Right kidney (tissue), 1 donor: ENCODE measurements at regions not wholly inside any gene's neighbourhood (a gene's known extent, or its start where the extent isn't known, plus 50 kb on each side); places are given as distances from the start of the nearest gene placed in this dataset.

Experiments used
- DNase-seq: peaks from one replicate; pipeline ENCODE4 v3.0.0-alpha.2; 2016

DNA sequence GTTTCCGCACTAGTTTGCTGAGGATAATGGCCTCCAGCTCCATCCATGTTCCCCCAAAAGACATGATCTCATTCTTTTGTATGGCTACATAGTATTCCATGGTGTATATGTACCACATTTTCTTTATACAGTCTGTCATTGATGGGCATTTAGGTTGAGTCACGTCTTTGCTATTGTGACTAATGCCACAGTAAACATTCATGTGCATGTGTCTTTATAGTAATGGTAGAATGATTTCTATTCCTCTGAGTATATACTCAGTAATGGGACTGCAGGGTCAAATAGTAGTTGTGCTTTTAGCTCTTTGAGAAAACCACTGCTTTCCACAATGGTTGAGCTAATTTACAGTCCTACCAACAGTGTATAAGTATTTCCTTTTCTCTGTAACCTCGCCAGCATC, 78.3 kb upstream of the BCL9 start:
- DNase-seq: no peak

DNA sequence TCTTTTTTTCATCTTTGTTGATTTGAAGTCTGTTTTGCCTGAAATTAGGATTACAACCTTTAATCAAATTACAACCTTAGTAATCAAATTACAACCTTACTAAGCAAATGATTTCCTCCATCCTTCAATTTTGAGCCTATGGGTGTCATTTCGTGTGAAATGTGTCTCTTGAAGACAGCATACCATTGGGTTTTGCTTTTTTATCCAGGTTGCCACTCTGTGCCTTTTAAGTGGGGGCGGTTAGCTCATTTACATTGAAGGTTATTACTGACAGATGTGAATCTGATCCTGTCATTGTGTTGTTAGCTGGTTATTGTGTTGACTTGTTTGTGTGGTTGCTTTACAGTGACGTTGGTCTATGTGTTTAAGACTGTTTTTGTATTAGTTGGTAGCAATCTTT, 74.8 kb upstream of the BCL9 start:
- DNase-seq: no peak

DNA sequence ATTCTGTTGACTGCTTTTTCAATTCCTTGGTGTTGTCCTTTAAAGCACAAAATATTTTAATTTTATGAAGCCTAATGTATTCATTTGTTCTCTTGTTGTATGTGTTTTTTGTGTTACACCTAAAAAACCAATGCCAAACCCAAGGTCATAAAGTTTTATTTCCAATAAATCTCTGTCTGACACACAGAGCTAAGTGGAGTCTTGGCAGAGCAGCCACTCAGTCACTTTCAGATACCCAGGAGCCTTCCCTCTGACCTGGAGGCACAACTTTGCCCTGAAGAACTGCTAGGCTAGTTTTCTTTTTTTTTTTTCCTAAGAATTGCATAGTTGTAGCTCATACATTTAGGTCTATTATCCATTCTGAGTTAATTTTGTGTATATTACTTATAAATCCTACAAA, 71.2 kb upstream of the BCL9 start:
- DNase-seq: no peak

DNA sequence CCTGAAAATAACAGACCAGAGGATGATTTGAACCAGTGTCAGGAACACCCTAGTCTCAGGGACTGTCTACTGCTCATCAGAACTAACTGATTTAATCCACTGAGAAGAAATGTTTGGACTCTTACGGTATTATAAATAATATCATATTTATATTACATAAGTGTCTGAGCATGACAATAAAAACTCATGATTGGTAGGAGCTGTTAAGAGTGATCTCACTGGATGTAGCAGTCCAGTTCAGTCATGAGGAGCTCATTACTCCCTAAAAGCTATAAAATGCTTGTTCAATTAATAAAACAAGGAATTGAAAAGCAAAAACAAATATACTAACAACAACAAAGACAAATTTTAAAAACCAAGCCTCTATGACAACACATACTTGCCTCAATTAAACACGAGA, 68.8 kb upstream of the BCL9 start:
- DNase-seq: no peak

DNA sequence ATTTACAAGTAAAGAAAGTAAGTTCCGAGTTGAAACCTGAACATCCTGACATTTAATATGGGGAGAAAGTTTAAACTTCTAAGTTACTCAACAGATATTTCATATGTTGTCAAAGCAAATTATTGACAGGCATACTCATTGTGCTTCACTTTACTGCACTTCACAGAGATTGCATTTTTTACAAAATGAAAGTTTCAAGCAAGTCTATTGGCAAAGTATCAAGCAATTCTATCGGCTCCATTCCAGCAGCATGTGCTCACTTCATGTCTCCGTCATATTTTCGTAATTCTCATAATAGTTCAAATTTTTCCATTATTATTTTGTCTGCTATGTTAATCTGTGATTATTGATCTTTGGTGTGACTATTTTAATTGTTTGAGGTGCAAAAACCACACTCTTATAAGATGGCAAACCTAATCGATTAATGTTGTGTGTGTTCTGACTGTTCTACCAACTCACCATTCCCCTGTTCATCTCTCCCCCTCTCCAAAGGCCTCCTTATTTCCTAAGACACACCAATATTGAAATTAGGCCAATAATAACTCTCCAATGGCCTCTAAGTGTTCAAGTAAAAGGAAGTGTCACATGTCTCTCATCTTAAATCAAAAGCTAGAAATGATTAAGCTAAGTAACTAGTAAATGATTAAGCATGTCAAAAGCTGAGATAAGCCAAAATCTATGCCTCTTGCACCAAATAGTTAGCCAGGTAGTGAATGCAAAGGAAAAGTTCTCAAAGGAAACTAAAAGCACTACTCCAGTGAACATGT, 68.2 kb upstream of the BCL9 start:
- DNase-seq: no peak

DNA sequence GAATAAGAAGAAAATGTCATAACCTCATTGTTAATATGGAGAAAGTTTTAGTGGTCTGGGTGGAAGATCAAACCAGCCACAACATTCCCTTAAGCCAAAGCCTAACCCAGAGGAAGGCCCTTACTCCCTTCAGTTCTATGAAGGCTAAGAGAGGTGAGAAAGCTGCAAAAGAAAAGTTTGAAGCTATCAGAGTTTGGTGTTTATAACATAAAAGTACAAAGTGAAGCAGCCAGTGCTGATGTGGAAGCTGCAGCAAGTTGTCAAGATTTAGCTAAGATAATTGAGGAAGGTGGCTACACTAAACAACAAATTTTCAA, 67.6 kb upstream of the BCL9 start:
- no peak for DNase-seq

DNA sequence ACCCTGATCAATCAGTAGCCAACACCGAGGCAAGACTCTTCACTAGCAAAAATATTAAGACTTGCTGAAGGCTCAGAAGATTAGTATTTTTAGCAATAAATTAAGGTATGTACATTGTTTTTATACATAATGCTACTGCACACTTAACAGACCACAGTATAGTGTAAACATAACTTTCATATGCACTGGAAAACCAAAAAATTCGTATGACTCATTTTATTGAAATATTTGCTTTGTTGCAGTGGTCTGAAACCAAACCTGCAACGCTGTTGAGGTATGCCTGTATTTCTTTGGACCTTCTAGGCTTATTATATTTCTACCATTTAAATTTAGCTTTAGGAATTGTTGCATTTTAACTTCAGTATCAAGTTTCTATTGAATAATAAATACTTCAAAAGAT, 65.8 kb upstream of the BCL9 start:
- DNase-seq: no peak

DNA sequence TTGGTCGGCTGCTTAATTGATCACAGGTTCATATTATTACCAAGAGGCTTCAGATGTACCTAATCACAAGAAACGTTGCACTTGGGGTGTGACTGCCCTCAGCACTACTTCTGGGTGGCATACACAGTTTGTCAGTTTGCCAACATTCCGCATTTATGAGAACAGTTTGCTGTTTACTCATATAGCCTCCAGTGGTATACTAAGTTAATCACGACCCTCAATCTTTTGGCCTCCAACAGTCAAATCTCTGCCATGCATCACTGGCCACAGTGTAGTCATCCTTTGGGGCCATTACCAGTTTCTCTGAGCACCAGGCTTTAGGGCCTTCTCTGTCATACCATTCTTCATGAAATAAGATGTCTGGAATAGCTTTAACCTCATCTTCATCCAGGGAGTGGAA, 62.8 kb upstream of the BCL9 start:
- no peak for DNase-seq

DNA sequence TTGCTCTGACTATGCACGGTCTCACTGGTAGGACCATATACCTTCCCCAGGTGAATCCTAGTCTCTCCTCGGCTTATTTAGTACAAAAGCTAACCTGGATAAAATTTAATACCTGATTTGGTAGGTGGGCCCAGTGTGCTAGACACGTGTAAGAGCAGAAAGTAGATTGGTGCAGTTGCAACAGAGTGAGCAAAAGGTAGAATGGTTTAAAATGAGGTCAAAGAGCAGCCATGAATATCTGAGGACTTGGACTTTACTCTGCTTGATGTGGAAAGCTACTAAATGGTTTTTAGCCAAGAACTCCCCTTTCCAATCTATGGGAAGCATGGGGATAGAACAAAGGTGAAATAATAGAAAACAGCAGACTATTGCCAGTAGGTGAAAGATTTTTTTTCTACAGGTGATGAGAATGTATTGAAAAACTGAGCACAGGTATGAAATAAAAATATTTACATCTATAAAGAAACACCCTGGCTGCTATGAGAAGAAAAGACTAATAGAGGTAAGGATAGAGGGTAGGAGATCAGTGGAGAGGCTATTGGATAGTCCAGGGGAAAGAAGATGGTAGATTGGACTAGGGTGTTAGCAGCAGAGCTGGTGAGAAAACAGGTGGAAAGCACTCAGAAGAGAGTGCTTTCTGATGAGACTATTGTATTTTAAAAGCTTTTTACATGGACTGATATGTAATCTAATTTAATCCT, 61.3 kb upstream of the BCL9 start:
- DNase-seq: no peak

DNA sequence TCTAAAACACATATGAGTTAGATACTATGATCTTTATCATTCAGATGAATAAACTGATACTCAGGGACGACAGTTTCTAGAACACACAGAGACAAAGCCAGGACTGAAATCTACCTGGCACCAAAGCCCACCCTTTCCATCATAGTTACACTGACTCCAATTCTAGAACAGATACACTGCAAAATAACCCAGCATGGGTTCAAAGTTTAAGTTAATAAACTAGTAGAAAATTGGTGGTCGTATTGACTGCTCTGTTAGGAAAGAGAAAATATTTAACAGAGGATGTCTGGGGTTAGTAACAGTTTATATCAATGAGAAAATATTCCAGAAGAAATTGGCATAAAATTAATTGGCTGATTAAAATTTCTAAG, 60.8 kb upstream of the BCL9 start:
- no peak for DNase-seq

DNA sequence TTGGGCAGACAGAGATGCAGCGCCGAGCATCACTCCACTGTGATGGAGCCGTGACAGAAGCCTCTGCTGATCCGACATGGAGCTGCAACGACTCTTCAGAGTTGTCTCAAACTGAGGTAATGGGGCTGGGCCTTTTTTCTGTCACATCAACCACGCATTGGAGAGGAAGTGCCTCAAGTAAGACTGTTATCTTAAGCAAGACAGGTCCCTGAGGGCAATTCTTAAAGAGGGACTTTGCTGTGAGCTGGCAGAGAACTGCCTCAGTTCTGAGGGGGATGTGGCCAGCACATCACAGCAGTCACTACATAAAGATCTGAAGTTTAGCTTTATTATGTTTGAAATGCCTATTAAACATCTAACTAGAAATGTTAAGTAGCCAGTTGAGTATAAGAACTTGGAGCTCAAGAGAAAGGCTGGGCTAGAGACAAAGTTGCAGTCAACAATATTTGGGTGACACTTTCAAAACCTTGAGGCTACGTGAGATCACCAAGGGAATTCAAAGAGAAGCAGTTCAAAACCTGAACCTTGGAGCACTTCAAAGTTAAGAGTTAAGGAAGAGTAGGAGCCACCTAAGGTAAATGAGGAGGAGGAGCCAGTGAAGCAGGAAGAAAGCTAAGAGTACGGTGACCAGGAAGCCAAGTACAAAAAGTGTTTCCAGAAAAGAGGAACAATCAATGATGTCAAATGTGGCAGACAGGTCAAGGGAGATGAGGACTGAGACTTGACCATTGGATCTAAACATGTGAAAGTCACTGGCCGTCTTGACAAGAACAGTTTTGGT, 54.2 kb upstream of the BCL9 start:
- DNase-seq: no peak

DNA sequence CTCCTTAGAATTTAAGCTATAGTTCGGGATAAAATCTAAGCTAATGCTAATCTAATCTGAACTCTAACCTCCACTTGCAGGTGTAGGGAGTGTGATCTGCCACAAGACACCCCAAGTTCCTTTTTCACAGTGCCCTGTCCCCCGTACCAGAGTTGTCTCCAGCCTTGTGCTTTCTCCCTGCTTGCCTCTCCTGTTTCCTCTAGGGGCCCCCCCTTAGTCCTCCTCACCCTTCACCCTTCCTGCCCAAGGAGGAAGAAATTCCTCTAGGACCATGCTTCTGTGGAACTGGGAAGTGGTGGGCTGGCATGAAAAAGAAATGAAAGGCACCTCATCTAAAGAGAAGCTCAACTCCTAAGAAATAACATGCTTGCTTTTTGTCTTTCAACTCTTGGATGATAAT, 50.2 kb upstream of the BCL9 start:
- no peak for DNase-seq
